Loucy (cell line): ENCODE measurements at regions not wholly inside any gene's neighbourhood (a gene's known extent, or its start where the extent isn't known, plus 50 kb on each side); places are given as distances from the start of the nearest gene placed in this dataset.

ENCODE experiments used
- H2AFZ ChIP-seq: fragments of 200-600 bp; sonication (generic); 2 replicates; pipeline ENCODE4 v1.6.0; 2016; ENCODE audit warnings: antibody characterized with exemption, mild to moderate bottlenecking, low read length, moderate library complexity
- H3F3A ChIP-seq: fragments of 200-600 bp; 2 replicates; pipeline ENCODE4 v1.6.0; 2016; ENCODE audit warnings: antibody characterized with exemption, low read depth, mild to moderate bottlenecking
- H3K27me3 ChIP-seq: fragments of 200-600 bp; sonication (generic); 2 replicates; pipeline ENCODE4 v1.6.1; 2014; ENCODE audit warnings: low read length, mild to moderate bottlenecking; ENCODE audit not compliant: insufficient read depth, poor library complexity, severe bottlenecking
- H3K36me3 ChIP-seq: fragments of 200-600 bp; sonication (generic); 2 replicates; pipeline ENCODE4 v1.6.1; 2016; ENCODE audit warnings: low read length; ENCODE audit not compliant: insufficient read depth
- H3K4me1 ChIP-seq: fragments of 200-600 bp; sonication (generic); 2 replicates; pipeline ENCODE4 v1.5.1; 2014; ENCODE audit warnings: low read length, mild to moderate bottlenecking; ENCODE audit not compliant: insufficient read depth, poor library complexity, severe bottlenecking
- H3K4me2 ChIP-seq: fragments of 200-600 bp; sonication (generic); 2 replicates; pipeline ENCODE4 v1.6.0; 2014; ENCODE audit warnings: antibody characterized with exemption, low read length, low read depth, mild to moderate bottlenecking; ENCODE audit not compliant: poor library complexity, severe bottlenecking
- H3K4me3 ChIP-seq: fragments of 200-600 bp; sonication (generic); 2 replicates; pipeline ENCODE4 v1.5.1; 2014; ENCODE audit warnings: low read length, mild to moderate bottlenecking, mixed read lengths; ENCODE audit not compliant: poor library complexity, severe bottlenecking
- H3K79me2 ChIP-seq: fragments of 200-600 bp; sonication (generic); 2 replicates; pipeline ENCODE4 v1.6.1; 2014; ENCODE audit warnings: low read length; ENCODE audit not compliant: insufficient read depth
- H3K9ac ChIP-seq: fragments of 200-600 bp; sonication (generic); 2 replicates; pipeline ENCODE4 v1.6.0; 2014; ENCODE audit warnings: mild to moderate bottlenecking, low read depth, low read length, moderate library complexity; ENCODE audit not compliant: poor library complexity, severe bottlenecking
- H3K9me2 ChIP-seq: fragments of 200-600 bp; sonication (generic); replicated peaks from 2 replicates; pipeline ENCODE4 v1.6.1; 2016; ENCODE audit warnings: low read depth, low read length, mixed read lengths
- H3K9me3 ChIP-seq: fragments of 200-600 bp; sonication (generic); 2 replicates; pipeline ENCODE4 v1.6.1; 2014; ENCODE audit warnings: mild to moderate bottlenecking, antibody characterized with exemption, low read length, low read depth; ENCODE audit not compliant: insufficient read depth
- H4K20me1 ChIP-seq: fragments of 200-600 bp; sonication (generic); 2 replicates; pipeline ENCODE4 v1.6.0; 2014; ENCODE audit warnings: antibody characterized with exemption, low read length, mild to moderate bottlenecking; ENCODE audit not compliant: insufficient read depth, poor library complexity, severe bottlenecking
- EZH2phosphoT487 ChIP-seq: fragments of 200-600 bp; IDR thresholded peaks from 2 replicates; pipeline ENCODE4 v1.6.1; 2018; ENCODE audit warnings: antibody characterized with exemption, mild to moderate bottlenecking, moderate library complexity, borderline replicate concordance
- TF ChIP-seq, protein P1 (sequence below): fragments of 200-600 bp; sonication (generic); conservative IDR thresholded peaks from 2 replicates; pipeline ENCODE4 v1.5.1; 2014; ENCODE audit warnings: mild to moderate bottlenecking, antibody characterized with exemption, low read length

DNA sequence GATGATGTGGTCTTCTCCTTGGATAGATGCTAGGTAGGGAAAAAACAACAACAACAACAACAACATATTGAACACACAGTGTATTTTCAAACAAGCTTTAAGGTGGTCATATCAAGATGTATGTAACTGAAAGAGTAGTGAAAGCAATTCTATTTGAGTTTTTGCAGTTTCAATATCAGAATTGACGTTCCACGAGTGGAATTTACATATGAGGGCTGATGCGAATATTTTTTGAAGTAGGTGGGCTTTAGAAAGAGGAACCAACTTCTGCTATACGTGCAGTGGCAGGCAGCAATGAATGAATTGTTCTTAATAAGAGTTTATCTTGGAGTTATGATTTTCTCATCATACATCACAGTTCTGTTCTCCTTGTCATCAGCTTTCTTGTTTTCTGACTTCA, 151.9 kb upstream of the CNTN3 start:
- TF ChIP-seq EZH2phosphoT487 = no peak
- H3F3A ChIP-seq = no peaks in the 10 kb centered on the region
- no peaks in the 10 kb centered on the region for H3K9me2 ChIP-seq
- H4K20me1 ChIP-seq = no peaks in the 10 kb centered on the region
- no peak overlapping the region for H2AFZ ChIP-seq
- H3K4me1 ChIP-seq = no peaks in the 10 kb centered on the region
- H3K27me3 ChIP-seq = no peaks in the 10 kb centered on the region
- H3K4me3 ChIP-seq = no peak overlapping the region
- no peak overlapping the region for H3K4me2 ChIP-seq
- no peaks in the 10 kb centered on the region for H3K36me3 ChIP-seq
- H3K9me3 ChIP-seq = no peaks in the 10 kb centered on the region
- H3K79me2 ChIP-seq = no peaks in the 10 kb centered on the region
- no peak overlapping the region for H3K9ac ChIP-seq

DNA sequence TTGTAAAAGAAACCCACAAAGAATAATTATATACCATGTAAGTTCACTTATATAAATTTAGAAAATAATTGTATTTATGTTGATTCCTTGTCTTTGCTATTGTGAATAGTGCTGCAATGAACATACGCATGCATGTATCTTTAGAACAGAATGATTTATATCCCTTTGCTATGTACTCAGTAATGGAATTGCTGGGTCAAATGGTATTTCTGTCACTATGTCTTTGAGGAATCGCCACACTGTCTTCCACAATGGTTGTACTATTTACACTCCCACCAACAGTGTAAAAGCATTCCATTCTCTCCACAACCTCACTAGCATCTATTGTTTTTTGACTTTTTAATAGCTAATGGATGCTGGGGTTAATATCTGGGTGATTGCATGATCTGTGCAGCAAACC, 149.4 kb upstream of the CNTN3 start:
- H3K9ac ChIP-seq = no peak overlapping the region
- no peaks in the 10 kb centered on the region for H3K9me2 ChIP-seq

DNA sequence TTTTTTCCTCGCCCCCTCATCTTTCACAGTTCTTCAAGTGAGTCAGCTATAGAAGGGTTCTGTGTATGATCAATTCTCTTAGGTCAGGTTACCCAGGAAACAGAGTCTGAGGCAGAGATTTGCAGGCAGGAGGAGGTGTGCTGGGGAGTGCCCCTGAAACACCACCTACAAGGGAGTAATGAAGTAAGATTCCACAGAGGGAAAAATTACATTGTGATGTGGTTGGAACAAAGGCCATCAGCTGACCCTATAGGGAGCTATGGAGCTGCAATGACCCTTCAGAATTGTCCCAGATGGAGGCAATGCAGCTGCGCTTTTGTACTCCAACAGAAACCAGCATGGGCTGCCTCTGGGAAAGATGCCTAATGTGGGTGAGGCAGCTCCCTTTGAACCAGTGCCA, 142.2 kb upstream of the CNTN3 start:
- no peaks in the 10 kb centered on the region for H3K9me3 ChIP-seq
- TF ChIP-seq, protein P1, sequence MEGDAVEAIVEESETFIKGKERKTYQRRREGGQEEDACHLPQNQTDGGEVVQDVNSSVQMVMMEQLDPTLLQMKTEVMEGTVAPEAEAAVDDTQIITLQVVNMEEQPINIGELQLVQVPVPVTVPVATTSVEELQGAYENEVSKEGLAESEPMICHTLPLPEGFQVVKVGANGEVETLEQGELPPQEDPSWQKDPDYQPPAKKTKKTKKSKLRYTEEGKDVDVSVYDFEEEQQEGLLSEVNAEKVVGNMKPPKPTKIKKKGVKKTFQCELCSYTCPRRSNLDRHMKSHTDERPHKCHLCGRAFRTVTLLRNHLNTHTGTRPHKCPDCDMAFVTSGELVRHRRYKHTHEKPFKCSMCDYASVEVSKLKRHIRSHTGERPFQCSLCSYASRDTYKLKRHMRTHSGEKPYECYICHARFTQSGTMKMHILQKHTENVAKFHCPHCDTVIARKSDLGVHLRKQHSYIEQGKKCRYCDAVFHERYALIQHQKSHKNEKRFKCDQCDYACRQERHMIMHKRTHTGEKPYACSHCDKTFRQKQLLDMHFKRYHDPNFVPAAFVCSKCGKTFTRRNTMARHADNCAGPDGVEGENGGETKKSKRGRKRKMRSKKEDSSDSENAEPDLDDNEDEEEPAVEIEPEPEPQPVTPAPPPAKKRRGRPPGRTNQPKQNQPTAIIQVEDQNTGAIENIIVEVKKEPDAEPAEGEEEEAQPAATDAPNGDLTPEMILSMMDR = no peak
- H3K9me2 ChIP-seq = no peaks in the 10 kb centered on the region
- H3K4me1 ChIP-seq = no peaks in the 10 kb centered on the region
- H3K36me3 ChIP-seq = no peaks in the 10 kb centered on the region
- H3K27me3 ChIP-seq = no peaks in the 10 kb centered on the region
- no peak overlapping the region for H2AFZ ChIP-seq
- H3K4me3 ChIP-seq = no peak overlapping the region
- H4K20me1 ChIP-seq = no peaks in the 10 kb centered on the region
- no peaks in the 10 kb centered on the region for H3K79me2 ChIP-seq
- no peak overlapping the region for H3K4me2 ChIP-seq
- H3K9ac ChIP-seq = no peak overlapping the region
- no peaks in the 10 kb centered on the region for H3F3A ChIP-seq

More for the DNA sequence above, 149.4 kb upstream of the CNTN3 start:
- no peaks in the 10 kb centered on the region for H3K27me3 ChIP-seq
- no peak overlapping the region for H3K4me3 ChIP-seq
- no peaks in the 10 kb centered on the region for H3K4me1 ChIP-seq
- no peaks in the 10 kb centered on the region for H4K20me1 ChIP-seq
- TF ChIP-seq, protein P1 = no peak
- no peak for TF ChIP-seq EZH2phosphoT487
- no peak overlapping the region for H3K4me2 ChIP-seq
- no peaks in the 10 kb centered on the region for H3F3A ChIP-seq
- no peaks in the 10 kb centered on the region for H3K36me3 ChIP-seq
- H2AFZ ChIP-seq = no peak overlapping the region
- H3K9me3 ChIP-seq = no peaks in the 10 kb centered on the region
- no peaks in the 10 kb centered on the region for H3K79me2 ChIP-seq

DNA sequence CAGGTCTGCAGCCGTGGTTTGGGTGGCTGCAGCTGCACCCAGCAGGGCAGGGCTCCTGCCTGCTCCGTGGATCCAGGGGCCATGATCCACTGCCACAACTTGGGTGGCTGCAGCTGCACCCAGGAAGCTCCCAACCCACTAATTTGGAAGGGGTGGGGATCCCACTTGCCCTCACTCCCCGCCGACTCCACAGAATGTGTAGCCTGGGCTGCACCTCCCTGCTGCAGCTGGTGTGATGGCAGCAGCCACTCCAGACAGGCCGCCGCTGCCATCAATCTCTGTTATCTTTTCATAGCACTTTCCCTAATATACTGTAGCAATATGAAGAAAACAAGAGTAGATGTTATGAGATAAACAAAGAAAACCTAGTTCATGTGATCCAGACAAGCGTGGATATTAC, 137.8 kb upstream of the CNTN3 start:
- Histone ChIP-seq H3K9ac (no peak overlapping the region), H3K79me2 (no peaks in the 10 kb centered on the region), H3K9me3 (no peaks in the 10 kb centered on the region), H3K27me3 (no peaks in the 10 kb centered on the region), H3K4me2 (no peak overlapping the region), H3K4me1 (no peaks in the 10 kb centered on the region), H4K20me1 (no peaks in the 10 kb centered on the region), H3F3A (no peaks in the 10 kb centered on the region), H3K36me3 (no peaks in the 10 kb centered on the region), H2AFZ (no peak overlapping the region), H3K9me2 (no peaks in the 10 kb centered on the region), H3K4me3 (no peak overlapping the region)
- TF ChIP-seq, protein P1 = no peak
- TF ChIP-seq EZH2phosphoT487 = no peak
